ENCODE measurements at regions not wholly inside any gene's neighbourhood (a gene's known extent, or its start where the extent isn't known, plus 50 kb on each side); places are given as distances from the start of the nearest gene placed in this dataset.

GRCh38 chr10:2949221-2949947 lies 118.0 kb upstream of the PFKP start:
- DNase-seq, result no peak

- no peak for DNase-seq
These were observed 119.1 kb upstream of the PFKP start for GRCh38 chr10:2948127-2948854.

GRCh38 chr10:2944788-2945187 lies 122.6 kb upstream of the PFKP start:
- DNase-seq, result no peak

GRCh38 chr10:2943932-2944614 lies 123.3 kb upstream of the PFKP start:
- DNase-seq, result no peak

GRCh38 chr10:2942938-2943337 lies 124.4 kb upstream of the PFKP start:
- DNase-seq, result no peak

GRCh38 chr10:2938869-2939268 lies 128.5 kb upstream of the PFKP start:
- DNase-seq, result no peak

GRCh38 chr10:2936816-2937215 lies 130.5 kb upstream of the PFKP start:
- DNase-seq, result no peak

GRCh38 chr10:2935647-2936386 lies 131.5 kb upstream of the PFKP start:
- no peak for DNase-seq

- DNase-seq, result no peak
These were observed 133.4 kb upstream of the PFKP start for GRCh38 chr10:2933924-2934323.

GRCh38 chr10:2933519-2933918 lies 133.8 kb upstream of the PFKP start:
- no peak for DNase-seq

- DNase-seq, result no peak
These were observed 134.3 kb upstream of the PFKP start for GRCh38 chr10:2933071-2933470.

- DNase-seq, result no peak
These were observed 137.7 kb upstream of the PFKP start for GRCh38 chr10:2929480-2930258.

- peak; percentile 34 for DNase-seq
These were observed 139.1 kb upstream of the PFKP start for GRCh38 chr10:2927958-2928840.

GRCh38 chr10:2926918-2927660 lies 140.3 kb upstream of the PFKP start:
- no peak for DNase-seq

- no peak for DNase-seq
These were observed 141.7 kb upstream of the PFKP start for GRCh38 chr10:2925631-2926030.

GRCh38 chr10:2924431-2924830 lies 142.9 kb upstream of the PFKP start:
- DNase-seq, result no peak

GRCh38 chr10:2921956-2922680 lies 145.2 kb upstream of the PFKP start:
- no peak for DNase-seq

- no peak for DNase-seq
These were observed 146.7 kb upstream of the PFKP start for GRCh38 chr10:2920637-2921036.

GRCh38 chr10:2920168-2920567 lies 147.2 kb upstream of the PFKP start:
- no peak for DNase-seq

GRCh38 chr10:2919016-2919415 lies 148.3 kb upstream of the PFKP start:
- DNase-seq, result no peak

All from activated T-cell treated with anti-CD3 and anti-CD28 coated beads for 4 hours (primary cell).